GM21367 (cell line): ENCODE measurements at regions not wholly inside any gene's neighbourhood (a gene's known extent, or its start where the extent isn't known, plus 50 kb on each side); places are given as distances from the start of the nearest gene placed in this dataset.
"Not testable (repeated sequence)": the region's sequence is repeated elsewhere in the genome, so short reads cannot be mapped to it uniquely, and the experiment has no call there.

ENCODE experiments used
- ATAC-seq: cut with Tn5 transposase; IDR thresholded peaks from one replicate; pipeline ENCODE4 v1.9.1; 2021; ENCODE audit not compliant: unreplicated experiment

DNA sequence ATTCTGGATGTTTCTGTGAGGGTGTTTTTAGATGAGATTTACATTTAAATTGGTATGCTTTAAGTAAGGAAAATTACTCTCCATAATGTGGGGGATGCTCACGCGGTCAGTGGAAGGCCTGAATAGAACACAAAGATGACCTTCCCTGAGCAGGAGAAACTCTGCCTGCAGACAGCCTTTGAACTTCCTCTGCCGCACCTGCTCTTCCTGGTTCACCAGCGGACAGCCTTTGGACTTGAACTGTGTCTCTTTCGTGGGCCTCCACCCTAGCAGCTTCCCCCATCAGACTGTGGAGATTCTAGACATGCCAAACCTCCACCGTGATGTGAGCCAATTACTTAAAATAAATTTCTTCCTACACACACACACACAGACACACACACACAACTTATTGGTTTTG, 210.7 kb downstream of the EFCAB11 start:
- ATAC-seq: no peak

DNA sequence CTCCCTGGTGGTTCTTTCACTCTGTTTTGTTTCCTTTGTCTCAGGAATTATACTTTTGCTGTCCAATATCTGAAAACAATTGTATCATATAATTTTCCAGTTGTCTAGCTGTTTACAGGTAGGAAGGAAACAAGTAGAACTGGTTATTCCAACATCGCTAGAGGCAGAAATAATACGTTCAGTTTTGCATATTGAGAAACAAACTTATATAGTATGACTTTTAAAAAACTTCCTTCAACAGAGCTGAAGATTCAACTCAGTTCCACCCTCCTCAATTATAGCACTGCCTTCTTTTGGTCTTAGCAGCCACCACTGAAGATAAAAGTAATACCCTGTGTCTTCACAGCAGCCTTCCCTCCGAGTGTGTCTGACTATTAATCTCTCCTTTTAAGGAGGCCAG, 214.3 kb downstream of the EFCAB11 start:
- no peak for ATAC-seq

DNA sequence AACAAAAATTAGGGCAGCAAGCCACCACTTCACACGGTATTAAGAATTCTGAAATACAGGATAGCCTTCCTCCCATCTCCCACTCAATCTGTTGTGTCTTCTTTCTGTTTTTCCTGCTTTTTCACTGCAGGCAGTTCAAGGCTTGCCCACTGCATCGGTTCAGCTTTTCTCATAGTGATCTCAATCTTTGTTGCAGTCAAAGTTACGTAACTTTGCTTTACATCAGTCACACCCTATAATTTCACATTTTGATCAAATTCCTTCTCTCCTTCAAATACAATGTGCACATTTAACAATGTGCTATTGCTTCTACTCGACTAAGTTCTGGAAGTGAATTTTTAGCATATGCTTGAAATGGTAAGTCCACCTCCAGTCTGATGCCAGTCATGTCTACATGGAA, 217.6 kb downstream of the EFCAB11 start:
- no peak for ATAC-seq

- ATAC-seq: no peak
These were observed 223.1 kb downstream of the EFCAB11 start for GRCh38 chr14:89731396-89731933.

DNA sequence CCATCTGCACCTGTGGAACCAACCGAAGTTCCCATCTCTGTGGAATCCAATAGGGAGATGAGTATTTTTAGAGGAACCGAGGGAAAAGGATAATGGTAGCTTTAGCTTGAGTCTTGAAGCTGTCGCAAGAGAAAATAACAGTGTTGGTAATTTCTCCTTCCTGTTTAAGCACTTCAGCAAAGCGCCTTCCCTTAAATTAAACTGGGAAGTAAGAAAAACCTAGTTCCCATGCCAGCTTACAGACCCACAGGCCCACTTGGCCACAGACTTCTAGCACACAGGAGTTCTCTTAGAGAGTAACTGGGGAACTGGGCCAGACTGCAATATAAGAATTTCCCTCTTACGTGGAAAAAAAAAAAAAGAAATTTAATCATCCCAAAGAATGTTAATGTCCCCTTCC, 223.8 kb downstream of the EFCAB11 start:
- no peak for ATAC-seq

DNA sequence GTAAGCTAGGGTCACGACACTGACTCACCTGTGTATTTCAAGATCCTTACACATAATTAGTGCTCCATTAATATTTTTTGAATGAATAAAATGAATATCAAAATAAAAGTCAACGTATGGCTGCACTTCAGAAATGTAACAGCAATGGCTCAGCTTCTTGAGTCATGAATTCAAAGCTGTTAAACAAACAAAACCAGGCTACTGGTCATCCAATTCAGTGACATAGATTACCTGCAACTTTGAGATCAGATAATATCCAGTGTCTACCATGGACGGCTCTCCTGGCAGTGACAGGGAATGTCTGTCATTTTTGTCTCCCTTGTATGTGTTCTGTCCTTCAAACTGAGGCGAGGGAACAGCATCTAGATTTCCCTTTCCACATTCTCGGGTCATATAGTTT, 225.6 kb downstream of the EFCAB11 start:
- no peak for ATAC-seq

DNA sequence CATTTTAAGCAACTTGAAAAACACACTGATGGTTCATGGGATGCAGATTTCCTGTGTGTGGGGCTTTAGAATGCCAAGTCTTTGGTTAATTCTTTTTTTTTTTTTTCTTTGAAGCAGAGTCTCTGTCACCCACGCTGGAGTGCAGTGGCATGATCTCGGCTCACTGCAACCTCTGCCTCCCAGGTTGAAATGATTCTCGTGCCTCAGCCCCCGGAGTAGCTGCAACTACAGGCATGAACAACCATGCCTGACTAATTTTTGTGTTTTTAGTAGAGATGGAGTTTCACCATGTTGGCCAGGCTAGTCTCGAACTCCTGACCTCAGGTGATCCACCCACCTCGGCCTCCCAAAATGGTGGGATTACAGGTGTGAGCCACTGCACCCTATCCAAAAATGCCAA, 228.3 kb downstream of the EFCAB11 start:
- not testable (repeated sequence) for ATAC-seq

- no peak for ATAC-seq
These were observed 229.9 kb downstream of the EFCAB11 start for GRCh38 chr14:89724628-89724960.

GRCh38 chr14:89723930-89724627, 230.5 kb downstream of the EFCAB11 start:
- no peak for ATAC-seq

GRCh38 chr14:89721956-89722355, 232.6 kb downstream of the EFCAB11 start:
- ATAC-seq: no peak

- ATAC-seq: peak; percentile 79
These were observed 233.5 kb downstream of the EFCAB11 start for GRCh38 chr14:89720741-89721729.

GRCh38 chr14:89720076-89720687, 234.3 kb downstream of the EFCAB11 start:
- ATAC-seq: no peak

GRCh38 chr14:89719366-89720075, 235.0 kb downstream of the EFCAB11 start:
- peak; percentile 39 for ATAC-seq

DNA sequence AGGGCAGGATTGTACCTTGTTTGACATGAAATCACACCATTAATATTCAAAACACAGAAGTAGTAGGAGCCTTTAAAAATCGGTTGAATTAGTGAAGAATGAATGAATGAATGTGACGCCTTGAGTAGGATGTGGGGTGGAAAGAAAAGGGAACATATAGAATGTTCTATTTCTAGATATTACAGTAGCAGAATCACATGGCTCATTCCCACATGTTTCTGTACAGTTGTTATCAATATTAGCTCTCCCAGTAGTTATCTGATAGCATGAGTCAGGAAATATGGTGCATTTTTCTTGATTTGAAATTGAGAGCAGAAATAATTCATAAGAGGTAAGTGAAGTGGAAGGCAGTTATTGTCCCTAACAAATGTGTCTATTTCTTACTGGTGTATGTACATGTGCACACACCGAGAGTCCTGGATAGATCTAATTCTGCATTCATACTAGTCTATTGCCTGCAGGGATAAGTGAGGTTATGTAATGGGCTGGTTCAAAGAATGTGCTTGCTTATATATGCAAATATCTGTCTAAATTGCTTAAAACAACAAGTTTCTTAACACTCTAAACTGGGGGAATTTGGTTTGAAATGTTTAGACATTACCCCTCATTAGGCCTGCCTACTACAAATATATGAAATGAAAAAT, 245.4 kb downstream of the EFCAB11 start:
- no peak for ATAC-seq

DNA sequence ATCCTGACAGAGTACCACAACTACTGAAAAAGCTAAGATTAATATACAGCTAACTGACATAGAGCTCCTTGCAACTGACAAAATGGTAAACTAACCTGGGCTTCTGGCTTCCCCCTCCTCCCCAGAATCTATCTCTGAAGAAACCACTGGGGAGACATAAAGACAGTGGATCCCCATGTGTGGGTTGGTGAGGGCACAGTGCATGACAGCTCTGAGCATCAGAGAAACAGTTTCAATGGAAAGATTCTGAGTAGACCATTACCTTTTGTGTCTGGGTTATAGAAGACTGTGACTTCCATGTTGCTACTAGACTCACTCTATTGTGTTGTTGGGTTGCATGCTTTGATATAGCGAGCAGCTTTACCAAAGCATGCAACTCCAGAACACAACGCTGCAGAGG, 247.4 kb downstream of the EFCAB11 start:
- no peak for ATAC-seq

- no peak for ATAC-seq
These were observed 251.7 kb downstream of the EFCAB11 start for GRCh38 chr14:89702876-89703200.

DNA sequence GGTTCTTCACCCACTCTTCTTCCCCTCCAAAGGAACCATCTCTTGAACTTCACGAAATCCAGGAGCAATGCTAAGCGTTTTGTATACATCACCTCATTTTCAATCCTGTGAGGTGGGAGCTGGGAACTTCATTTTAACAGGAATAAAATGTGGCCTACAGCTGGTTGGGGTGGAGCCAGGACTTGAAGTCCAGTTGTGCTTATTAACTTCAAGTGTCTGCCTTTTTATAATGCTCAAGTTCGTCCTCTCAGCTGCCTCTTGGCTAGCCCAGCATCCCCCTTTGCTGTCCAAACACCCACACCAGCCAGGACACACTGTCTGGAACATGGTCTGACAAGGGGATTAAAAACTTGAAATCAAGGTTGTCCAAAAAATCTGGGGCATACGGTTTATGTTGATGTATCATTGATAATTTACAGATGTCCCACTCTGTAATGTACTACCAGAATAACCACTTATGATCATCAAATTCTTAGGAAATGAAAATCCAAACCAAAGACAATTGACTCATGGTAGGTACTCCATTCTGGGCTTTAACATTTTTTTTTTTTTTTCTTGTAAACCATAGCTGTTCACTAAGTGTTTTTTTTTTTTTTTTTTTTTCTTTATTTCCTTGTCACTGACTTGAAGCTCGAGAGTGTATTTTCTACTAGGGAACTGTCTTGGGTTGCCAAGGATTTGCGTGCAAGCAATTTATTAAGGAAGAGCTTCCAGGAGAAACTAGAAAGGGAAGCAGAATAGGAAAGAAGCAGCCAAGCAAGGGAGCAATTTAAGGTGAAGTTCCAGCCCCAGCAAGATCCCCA, 252.3 kb downstream of the EFCAB11 start:
- no peak for ATAC-seq

DNA sequence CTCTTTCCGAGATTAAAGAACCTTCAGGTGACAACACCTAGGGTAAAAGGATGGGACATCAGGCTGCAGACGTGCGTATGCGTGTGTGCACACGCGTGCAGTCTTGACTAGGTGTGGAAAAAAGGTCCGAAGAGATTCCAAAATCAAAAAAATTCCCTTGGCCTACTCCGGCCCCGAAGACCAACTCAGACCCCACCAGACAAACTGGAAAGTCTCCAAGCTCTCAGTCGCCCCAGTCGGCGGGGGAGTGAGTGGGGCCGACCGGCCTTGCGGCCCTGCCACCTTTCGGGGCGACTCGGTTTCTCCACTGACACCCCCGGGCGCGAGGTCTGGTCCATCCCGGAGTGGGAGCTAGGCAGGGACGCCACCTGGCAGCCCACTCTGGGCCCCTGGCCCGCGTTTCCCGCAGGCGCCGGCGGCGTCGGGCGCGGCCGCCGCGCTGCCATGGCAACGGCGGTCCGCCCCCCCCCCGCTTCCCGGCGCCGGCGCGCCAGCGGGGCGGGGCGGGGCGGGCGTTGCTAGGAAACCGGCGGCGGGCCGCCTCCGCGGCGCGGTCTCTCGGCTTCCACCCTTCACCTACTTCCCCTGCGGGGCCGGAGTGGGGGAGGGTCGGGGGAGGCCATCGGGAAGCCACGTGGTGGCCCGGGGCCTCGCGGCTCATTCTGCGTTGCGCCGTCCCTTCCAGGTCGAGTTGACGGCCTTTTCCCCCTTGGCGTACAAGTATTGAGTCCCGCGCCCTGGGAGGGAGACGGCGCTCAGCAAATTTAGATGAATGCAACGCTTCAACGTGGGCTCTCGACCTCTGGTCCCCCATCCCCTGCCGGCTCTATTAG, 253.1 kb downstream of the EFCAB11 start:
- ATAC-seq: peak; percentile 74

- ATAC-seq: no peak
These were observed 253.7 kb downstream of the EFCAB11 start for GRCh38 chr14:89700801-89701200.
